Right renal pelvis (tissue), 4 donors: ENCODE measurements at regions not wholly inside any gene's neighbourhood (a gene's known extent, or its start where the extent isn't known, plus 50 kb on each side); places are given as distances from the start of the nearest gene placed in this dataset.
"Not testable (repeated sequence)": the region's sequence is repeated elsewhere in the genome, so short reads cannot be mapped to it uniquely, and the experiment has no call there.

Source experiments
- DNase-seq, 4 donors: peaks; one replicate each; pipeline ENCODE4 v3.0.0-alpha.2; 2013; ENCODE audit warnings: low read depth in 4 of 4, low spot score in 3 of 4, missing footprints in 1 of 4

DNA sequence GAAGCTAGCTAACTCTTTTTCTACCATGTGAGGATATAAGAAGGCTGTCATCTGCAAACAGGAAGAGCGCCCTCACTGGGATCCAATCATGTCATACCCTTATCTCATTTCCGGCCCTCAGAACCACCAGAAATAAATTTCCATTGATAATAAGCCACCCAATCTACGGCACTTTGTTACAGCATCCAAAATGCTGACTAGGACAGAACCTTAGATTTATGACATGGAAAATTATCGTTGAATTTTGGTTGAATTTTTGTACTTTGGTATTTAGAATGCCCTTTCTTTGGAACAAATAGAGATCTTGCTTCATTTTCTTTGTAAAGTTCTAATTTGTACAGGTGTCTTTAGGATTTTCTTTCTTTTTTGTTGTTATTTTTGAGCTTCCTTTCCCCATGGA lies 53.3 kb upstream of the CYLC2 start:
- no peak for DNase-seq

DNA sequence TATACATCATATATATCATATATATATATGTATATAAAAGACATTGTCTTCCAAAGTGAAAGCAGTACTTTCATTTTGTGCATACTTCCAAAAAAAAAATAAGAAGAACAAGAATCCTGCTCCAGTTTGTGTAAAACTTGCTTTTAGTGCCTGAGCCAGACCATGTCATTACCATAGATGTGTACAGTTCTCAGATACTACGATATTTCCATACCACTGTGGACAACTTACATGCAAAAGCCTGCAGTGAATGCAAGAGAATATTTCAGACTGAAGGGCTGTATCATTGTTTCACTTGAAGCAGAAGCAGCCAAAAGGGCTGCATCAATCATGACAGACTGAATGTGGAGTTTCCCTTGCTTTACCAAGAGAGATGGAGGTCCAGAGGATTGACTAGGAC lies 72.6 kb upstream of the CYLC2 start:
- DNase-seq = no peak

DNA sequence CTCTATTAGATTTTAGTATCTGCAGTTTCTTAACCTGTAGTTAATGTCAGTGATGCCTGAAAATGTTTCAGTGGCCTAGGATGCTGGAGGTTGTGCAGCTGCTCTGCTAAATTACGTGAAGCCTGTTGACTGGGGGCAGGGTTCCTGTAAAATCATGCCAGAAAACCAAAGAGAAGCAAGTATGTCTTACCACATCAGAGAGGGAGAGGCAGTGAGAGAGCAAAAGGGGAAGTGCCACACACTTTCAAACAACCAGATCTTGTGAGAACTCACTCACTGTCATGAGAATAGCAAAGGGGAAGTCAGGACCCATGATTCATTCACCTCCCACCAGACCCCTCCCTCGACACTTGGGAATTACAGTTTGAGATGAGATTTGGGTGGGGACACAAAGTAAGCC lies 83.9 kb upstream of the CYLC2 start:
- no peak for DNase-seq

DNA sequence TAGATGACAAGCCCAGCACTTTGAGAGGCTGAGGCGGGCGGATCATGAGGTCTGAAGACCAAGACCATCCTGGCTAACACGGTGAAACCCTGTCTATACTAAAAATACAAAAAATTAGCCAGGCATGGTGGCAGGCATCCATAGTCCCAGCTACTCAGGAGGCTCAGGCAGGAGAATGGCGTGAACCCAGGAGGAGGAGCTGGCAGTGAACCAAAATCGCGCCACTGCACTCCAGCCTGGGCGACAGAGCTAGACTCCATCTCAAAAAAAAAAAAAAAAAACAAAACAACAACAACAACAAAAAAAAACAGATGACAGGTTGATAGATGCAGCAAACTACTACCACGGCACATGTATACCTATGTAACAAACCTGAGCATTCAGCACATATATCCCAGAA lies 89.3 kb upstream of the CYLC2 start:
- not testable (repeated sequence) for DNase-seq

DNA sequence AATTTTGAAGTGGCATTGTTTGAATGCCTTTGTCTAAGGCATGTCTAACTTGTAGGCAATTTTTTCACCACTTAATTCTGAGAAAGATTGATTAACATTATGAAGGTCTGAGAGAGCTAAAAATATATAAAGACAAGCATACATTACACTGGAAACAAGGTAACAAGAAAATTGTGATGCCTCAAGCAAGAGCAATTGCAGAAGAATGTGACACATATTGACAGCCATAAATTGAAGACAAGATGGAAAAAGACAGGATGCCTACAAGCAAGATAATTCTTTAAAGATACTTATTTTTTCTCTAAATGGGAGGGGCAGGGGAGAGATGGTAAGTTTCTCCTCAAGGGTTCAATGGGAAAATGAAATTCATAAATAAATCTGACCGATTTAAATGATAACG lies 103.1 kb upstream of the CYLC2 start:
- DNase-seq = no peak

DNA sequence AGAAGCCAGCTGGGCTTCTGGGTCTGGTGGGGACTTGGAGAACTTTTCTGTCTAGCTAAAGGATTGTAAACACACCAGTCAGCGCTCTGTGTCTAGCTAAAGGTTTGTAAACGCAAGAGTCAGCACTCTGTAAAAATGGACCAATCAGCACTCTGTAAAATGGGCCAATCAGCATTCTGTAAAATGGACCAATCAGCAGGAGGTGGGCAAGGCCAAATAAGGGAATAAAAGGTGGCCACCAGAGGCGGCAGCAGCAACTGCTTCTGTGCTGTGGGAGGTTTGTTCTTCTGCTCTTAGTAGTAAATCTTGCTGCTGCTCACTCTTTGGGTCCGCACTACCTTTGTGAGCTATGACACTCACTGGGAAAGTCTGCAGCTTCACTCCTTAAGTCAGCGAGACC lies 106.4 kb upstream of the CYLC2 start:
- not testable (repeated sequence) for DNase-seq

DNA sequence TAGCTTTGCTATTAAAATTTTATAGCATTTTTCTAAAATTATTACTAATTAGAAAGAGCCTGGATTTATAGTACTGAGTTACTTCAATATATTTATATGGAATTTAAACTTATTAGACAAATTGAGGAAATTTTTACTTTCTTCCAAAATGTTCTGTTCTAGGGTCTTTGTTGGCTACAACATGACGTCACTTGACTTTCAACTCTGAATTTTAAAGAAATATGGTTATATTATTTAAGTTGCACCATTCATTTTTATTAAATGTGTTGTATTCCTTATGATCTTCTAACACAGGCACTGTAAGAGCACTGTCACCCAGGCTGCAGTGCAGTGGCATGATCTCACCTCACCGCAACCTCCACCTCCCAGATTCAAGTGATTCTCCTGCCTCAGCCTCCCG lies 119.4 kb upstream of the CYLC2 start:
- DNase-seq = no peak

DNA sequence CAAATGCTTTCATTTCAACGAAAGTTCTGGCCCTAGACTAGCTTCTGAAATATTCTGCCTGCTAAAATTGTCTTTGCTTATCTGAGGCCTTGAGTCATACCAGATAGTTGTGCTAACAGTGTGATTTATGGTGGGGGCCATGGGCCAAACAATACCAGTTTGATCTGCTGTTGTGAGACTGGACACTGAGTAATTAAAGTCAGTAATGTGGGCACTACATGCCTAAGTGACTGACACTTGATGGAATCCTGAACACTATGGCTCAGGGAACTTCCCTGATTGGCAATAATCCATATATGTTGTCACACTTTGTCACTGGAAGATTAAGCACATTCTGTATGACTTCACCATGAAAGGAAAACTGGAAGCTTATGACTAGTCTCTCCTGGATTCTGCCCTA lies 127.6 kb upstream of the CYLC2 start:
- DNase-seq = no peak

DNA sequence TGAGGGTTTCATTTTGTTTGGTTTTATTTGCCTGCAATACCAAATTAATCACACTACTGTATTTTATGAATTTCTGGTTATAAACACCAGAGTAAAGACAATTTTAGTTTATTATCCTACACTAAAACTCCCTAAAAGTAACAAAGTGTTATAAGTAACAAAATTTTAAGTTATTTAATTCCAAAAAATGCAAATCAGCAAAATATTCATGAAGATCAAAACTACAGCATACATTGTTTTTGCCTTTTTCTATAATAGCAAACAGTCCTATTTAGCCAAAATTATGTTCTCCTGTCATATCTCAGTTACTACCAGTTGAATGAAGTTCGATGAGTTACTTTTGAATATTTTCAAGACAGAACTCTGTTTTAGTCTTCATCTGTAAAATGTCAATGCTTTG lies 132.7 kb upstream of the CYLC2 start:
- no peak for DNase-seq

DNA sequence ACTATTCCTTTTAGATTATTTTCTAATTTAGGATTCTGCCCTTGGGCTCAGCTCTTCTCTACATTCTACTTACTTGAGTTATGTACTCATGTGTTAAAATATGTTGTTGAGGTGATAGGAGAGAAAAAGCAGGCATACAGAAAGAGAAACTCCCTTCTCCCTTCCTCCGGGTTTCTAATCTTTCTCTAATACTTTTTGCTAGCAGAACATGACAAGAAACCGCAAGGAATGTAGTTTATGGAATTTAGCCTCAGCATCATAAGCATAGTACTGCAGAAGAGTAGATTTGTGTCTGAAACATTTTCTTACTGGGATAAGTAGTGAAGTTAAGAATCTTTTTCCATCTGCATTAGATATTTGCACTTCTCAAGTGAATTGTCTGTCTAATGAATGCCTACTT lies 139.5 kb upstream of the CYLC2 start:
- no peak for DNase-seq

DNA sequence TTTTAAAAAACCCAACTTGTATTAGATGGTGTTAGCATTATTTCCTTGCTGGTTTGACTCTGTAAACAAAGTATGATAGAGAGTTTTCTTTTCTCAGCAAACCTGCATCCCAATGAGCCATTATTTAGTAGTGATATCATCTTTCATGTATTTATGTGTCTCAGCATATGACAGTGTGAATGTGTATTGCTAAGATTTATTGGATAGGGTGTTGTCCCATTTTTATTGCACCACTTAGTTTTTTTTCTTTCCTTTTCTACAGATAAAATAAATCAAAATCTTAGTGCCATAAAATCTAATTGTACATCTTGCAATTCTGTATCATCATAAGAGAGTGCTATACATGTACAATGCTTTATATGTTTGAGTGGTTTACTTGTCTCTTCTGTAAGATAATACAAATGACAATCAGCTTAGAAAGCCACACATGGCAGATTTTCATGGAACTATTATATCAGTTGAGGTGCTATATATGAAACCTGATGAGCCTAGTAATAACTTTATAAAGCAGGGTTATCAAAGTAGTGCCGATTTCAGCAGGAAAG lies 149.2 kb upstream of the CYLC2 start:
- DNase-seq = no peak

DNA sequence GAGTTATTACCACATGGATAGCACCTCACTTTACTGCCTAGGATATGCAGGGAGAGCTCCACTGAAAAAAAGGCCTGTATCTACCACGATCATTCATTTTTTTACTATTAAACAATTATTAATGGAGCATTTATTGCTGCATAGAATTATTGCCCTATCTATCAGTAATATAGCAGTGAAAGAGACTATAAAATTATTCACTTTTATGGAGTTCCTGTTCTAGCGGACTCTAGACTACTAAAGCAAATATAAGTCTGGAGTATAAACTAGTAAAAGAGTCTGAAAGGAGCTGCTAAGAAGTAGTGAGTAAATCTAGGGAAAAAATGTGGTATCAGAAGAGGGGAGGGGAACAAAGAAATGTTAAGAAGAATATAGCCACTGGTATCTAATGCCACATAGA lies 150.4 kb upstream of the CYLC2 start:
- DNase-seq = no peak

DNA sequence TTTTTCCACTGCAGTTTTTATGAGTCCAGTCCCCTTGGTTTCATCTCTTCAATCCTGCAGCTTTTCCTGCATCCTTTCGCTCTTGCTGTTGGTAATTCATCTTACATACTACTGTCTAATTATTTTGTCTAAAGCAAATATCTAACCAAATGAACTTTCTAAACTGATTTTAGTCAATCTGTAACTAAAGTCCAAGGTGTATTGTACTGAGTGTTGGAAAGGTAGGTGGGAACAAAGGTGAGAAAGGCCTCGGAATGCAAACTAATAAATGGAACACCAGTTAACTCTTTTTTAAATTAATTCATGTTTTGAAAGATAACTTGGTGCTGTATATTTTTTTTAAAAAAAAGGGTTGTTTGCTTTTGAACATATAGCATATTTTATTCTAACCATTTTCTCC lies 152.7 kb upstream of the CYLC2 start:
- DNase-seq = no peak

DNA sequence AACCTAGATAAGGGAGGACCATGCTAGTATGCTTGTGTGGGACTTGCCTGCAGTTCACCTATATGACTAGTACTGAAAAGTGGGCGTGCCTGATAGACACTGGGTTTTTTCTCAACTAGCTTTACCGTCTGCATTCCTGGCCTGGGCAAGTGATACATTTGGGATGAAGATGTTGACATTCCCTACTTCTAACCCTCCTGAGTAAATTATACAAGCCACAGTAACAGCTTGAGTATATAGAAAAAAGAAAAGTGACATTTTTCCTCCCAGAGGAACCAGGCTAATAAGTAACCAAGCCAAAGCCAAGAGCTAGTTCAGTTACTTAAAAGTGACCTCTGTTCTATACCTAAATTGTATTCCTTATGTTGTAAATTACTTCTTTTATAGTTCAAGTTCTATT lies 153.8 kb upstream of the CYLC2 start:
- DNase-seq = no peak

DNA sequence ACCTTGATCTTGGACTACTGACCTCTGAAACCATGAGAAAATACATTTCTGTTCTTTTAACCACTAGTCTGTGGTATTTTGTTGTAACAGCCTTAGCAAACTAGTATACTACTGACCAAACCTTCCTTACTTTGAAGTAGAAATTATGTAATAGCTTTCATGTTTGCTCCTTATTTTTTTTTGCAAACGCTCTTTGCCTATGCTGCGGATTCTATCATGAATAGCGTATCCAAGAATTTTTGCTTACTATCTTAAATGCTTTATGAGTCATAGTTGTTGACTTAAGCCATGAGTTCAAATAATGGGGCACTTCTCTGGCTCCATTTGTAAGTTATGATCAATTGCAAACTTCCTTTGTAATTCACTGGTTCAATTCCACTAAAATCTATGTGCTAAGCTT lies 154.8 kb upstream of the CYLC2 start:
- no peak for DNase-seq

DNA sequence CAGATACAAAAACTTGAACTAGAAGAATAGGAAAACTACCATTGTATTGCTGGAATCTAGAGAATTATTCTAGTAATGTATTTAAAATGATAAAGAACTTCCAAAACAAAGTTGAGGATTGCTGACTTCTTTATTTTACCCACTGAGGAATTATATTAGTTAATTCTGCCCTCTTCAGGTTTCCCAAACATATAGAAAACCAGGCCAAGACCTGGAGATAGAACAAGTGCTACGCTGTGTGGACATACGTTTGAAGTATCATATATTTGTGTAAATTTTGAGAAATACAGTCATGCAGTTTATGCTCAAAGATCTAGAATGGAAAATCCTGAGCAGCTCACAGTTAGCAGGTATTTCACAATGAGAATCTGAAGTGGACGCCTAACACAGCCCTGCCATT lies 162.3 kb upstream of the CYLC2 start:
- no peak for DNase-seq

DNA sequence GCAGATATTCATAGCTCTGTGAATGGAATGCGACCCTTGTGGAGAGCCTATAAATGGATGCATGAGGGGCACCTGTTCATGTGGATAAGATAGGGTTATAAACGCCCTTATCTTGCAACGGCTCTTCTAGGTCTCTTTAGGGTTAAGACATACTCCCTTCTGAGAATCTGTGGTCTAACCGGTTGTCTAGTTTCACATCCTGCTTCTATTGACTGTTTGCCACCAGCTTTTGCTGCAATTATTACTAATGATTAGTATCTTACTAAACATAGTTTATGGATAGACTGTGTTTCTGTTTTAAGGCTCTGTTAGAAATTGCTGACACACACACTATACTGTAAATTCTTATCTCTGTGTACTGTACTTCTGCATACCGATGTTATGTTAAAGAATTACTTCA lies 198.9 kb upstream of the CYLC2 start:
- no peak for DNase-seq

DNA sequence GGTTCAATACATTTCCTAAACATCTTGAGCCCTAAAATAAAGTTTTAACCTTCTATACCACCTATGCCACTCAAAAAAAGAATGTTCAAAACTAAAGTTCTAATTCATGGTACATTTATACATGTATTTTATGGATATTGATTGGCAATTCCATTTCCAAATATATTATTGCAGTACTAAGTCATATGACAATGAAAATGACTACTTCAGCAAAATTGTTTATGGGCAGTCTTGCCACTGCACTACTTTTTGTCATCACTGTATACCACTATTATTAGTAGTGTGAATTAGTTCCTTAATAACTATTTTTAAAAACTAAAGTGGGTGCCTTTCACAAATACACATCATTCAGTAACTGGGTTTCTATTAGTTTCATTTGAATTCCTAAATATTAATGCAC lies 199.6 kb upstream of the CYLC2 start:
- no peak for DNase-seq

DNA sequence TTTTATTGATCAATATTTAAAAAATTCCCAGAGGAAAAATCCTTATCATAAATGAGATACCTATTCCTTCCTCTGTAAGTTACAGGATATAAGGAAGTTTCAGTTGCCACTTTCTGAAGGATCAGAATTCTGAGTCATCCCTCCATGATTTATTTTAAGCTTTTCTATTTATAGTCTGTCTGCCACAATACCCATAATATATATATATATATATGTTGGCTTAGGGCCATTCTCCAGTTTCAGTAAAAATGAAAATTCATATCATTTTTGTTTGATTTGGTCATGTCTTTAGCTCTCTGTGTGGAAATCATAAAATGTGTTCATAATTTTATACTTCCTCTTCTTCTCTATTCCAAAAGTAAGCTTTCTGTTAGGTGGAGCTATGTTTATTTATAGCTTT lies 215.8 kb upstream of the CYLC2 start:
- DNase-seq = no peak

DNA sequence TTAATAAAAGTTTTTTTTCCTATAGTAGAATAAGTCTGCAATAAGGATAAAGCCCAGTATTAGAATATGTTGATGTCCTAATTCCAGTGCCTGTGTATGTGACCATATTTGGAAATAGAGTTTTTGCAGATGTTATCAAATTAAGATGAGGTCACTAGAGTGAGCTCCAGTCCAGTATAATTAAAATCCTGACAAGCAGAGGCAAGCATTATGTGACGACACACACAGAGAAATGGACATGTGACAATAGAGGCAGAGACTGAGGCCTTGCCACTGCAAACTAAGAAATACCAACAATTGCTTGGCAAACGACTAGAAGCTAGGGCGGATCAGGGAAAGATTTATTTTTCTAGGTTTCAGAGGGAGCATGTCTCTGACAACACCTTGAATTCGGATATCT lies 216.4 kb upstream of the CYLC2 start:
- no peak for DNase-seq

DNA sequence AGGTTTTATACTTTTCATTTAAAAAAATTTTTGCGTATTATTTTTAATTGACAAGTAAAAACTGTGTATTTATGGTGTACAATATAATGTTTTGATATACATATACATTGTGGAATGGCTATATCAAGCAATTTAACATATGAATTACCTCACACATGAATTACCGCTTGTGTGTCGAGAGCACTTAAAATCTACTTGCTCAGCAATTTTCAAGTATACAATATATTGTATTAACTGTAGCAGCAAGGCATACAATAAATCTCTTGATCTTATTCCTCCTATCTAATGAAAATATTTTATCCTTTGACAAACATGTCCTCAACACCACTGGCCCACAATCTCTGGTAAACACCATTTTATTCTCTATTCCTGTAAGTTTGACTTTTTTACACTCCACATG lies 224.4 kb upstream of the CYLC2 start:
- DNase-seq = no peak

DNA sequence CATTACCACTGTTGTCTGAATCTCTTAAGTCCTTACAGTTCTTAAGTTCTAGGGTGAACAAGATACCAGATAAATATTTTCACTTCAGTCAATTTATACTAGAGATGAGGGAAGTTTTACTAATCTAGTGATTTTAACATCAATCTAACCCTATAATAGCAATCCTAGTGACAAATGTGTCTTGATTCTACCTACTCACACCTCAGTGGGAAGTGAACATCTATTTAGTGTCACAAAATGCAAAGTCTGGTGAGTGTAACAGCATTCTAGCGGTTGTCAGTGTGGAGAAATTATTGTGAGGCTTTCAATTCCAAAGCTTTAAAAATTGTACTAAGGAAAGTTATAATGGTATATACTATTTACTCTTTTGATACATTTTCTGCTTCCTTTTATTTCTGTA lies 225.8 kb upstream of the CYLC2 start:
- no peak for DNase-seq

DNA sequence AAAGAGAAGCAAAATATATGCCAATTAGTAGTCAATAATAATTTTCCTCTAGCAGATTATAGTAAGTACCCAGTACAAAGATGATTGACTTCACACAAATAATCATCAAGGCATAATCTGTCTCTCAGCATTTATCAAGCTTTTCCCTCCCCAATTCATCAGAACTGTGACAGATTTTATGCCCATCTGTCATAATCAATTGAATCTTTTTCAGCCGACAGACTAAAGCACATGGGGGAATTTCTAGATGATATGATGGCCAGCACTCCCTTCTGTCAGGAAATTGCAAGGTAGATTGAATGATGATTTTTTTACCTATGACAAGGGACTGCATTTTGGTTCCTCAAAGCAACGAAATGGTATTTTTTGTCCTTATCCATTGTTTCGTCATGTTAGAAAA lies 227.1 kb upstream of the CYLC2 start:
- no peak for DNase-seq

DNA sequence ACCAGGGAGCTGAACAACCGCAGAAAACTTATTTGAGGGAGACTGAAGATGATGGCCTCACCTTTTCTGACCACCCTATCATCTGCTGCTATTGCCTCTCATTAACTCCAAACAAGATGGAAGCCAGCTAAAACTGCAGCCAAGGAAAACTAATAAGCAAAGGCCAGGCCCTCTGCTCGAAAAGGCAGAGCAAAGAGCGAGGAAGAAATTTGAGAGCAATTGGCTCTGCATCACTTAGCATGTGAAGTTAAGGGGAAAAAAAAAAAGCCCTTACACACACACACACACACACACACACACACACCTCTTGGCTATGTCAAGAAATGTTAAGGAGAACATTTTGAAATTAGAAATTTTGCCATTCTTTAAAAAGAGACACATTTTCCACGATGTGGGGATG lies 228.1 kb upstream of the CYLC2 start:
- peak in 2 of 4 donors; percentile 1 to 13 for DNase-seq
